H9 (cell line): ENCODE measurements at regions not wholly inside any gene's neighbourhood (a gene's known extent, or its start where the extent isn't known, plus 50 kb on each side); places are given as distances from the start of the nearest gene placed in this dataset.

Experiments
- DNase-seq: peaks from one replicate; pipeline ENCODE4 v3.0.0-alpha.2; 2017
- H2AFZ ChIP-seq: one replicate; pipeline ENCODE4 v1.6.1; 2013; ENCODE audit warnings: mild to moderate bottlenecking, low read length, control low read depth, moderate library complexity
- H2AK5ac ChIP-seq: 2 replicates; pipeline ENCODE4 v1.6.1; 2013; ENCODE audit warnings: low read length, control low read depth, mixed read lengths; ENCODE audit not compliant: insufficient read length
- H2BK120ac ChIP-seq: one replicate; pipeline ENCODE4 v1.6.1; 2013; ENCODE audit warnings: low read depth, mild to moderate bottlenecking, low read length, control low read depth, inconsistent platforms; ENCODE audit not compliant: poor library complexity, severe bottlenecking
- H2BK12ac ChIP-seq: 2 replicates; pipeline ENCODE4 v1.6.1; 2013; ENCODE audit warnings: low read length, control low read depth, mixed read lengths, low read depth; ENCODE audit not compliant: insufficient read length
- H2BK15ac ChIP-seq: 2 replicates; pipeline ENCODE4 v1.6.1; 2013; ENCODE audit warnings: low read depth, low read length, control low read depth
- H2BK20ac ChIP-seq: one replicate; pipeline ENCODE4 v1.6.1; 2013; ENCODE audit warnings: low read depth, mild to moderate bottlenecking, low read length, control low read depth, inconsistent platforms; ENCODE audit not compliant: poor library complexity, severe bottlenecking
- H2BK5ac ChIP-seq: 2 replicates; pipeline ENCODE4 v1.6.1; 2013; ENCODE audit warnings: low read length, control low read depth, mixed read lengths; ENCODE audit not compliant: insufficient read length
- H3K14ac ChIP-seq: 2 replicates; pipeline ENCODE4 v1.6.1; 2013; ENCODE audit warnings: low read length, control low read depth; ENCODE audit not compliant: insufficient read depth
- H3K18ac ChIP-seq: 2 replicates; pipeline ENCODE4 v1.6.1; 2013; ENCODE audit warnings: low read depth, mild to moderate bottlenecking, mixed read lengths, low read length, control low read depth; ENCODE audit not compliant: insufficient read length
- H3K23ac ChIP-seq: 2 replicates; pipeline ENCODE4 v1.6.1; 2013; ENCODE audit warnings: low read length, control low read depth, mixed read lengths, low read depth; ENCODE audit not compliant: insufficient read length
- H3K23me2 ChIP-seq: 2 replicates; pipeline ENCODE4 v1.6.1; 2013; ENCODE audit warnings: low read depth, mild to moderate bottlenecking, mixed read lengths, low read length, control low read depth; ENCODE audit not compliant: insufficient read length, poor library complexity, severe bottlenecking
- H3K27ac ChIP-seq: 2 replicates; pipeline ENCODE4 v1.5.1; 2013; ENCODE audit warnings: low read length, control low read depth, mixed read lengths, low read depth; ENCODE audit not compliant: insufficient read length
- H3K27me3 ChIP-seq: 2 replicates; pipeline ENCODE4 v1.6.1; 2013; ENCODE audit warnings: low read length, control low read depth, inconsistent platforms; ENCODE audit not compliant: insufficient read depth
- H3K4ac ChIP-seq: 2 replicates; pipeline ENCODE4 v1.6.1; 2013; ENCODE audit warnings: low read depth, mild to moderate bottlenecking, control low read depth, inconsistent platforms, low read length, moderate library complexity
- H3K4me1 ChIP-seq: 2 replicates; pipeline ENCODE4 v1.6.1; 2013; ENCODE audit warnings: low read length, control low read depth, inconsistent platforms; ENCODE audit not compliant: insufficient read depth
- H3K4me2 ChIP-seq: 2 replicates; pipeline ENCODE4 v1.6.1; 2013; ENCODE audit warnings: low read length, control low read depth, mixed read lengths; ENCODE audit not compliant: insufficient read length, insufficient read depth
- H3K56ac ChIP-seq: 2 replicates; pipeline ENCODE4 v1.6.1; 2013; ENCODE audit warnings: low read depth, mild to moderate bottlenecking, mixed read lengths, low read length, control low read depth; ENCODE audit not compliant: insufficient read length
- H3K79me1 ChIP-seq: 2 replicates; pipeline ENCODE4 v1.6.1; 2013; ENCODE audit warnings: low read depth, mild to moderate bottlenecking, moderate library complexity, low read length, control low read depth, inconsistent platforms; ENCODE audit not compliant: insufficient read depth, poor library complexity, severe bottlenecking
- H3K79me2 ChIP-seq: 2 replicates; pipeline ENCODE4 v1.6.1; 2013; ENCODE audit warnings: low read length, control low read depth, inconsistent platforms; ENCODE audit not compliant: insufficient read depth
- H3K9ac ChIP-seq: 2 replicates; pipeline ENCODE4 v1.6.1; 2013; ENCODE audit warnings: low read length, control low read depth, mixed read lengths; ENCODE audit not compliant: insufficient read length; ENCODE audit errors: extremely low read depth
- H3K9me3 ChIP-seq: one replicate; pipeline ENCODE4 v1.6.1; 2013; ENCODE audit warnings: low read depth, low read length, inconsistent platforms; ENCODE audit not compliant: control insufficient read depth
- H3T11ph ChIP-seq: one replicate; pipeline ENCODE4 v1.6.1; 2013; ENCODE audit warnings: mild to moderate bottlenecking, low read length, control low read depth, inconsistent platforms
- H4K20me1 ChIP-seq: one replicate; pipeline ENCODE4 v1.6.1; 2013; ENCODE audit not compliant: control insufficient read depth, insufficient read length, insufficient read depth
- H4K5ac ChIP-seq: 2 replicates; pipeline ENCODE4 v1.6.1; 2013; ENCODE audit warnings: low read depth, mild to moderate bottlenecking, mixed read lengths, low read length, control low read depth; ENCODE audit not compliant: insufficient read length
- H4K8ac ChIP-seq: replicated peaks from 2 replicates; pipeline ENCODE4 v1.6.1; 2013; ENCODE audit warnings: low read length, control low read depth, mixed read lengths, low read depth; ENCODE audit not compliant: insufficient read length
- H4K91ac ChIP-seq: 2 replicates; pipeline ENCODE4 v1.6.1; 2013; ENCODE audit warnings: low read depth, mild to moderate bottlenecking, moderate library complexity, mixed read lengths, low read length, control low read depth; ENCODE audit not compliant: insufficient read length
- H3K27ac Mint-ChIP-seq, 3 experiments: 2 replicates in 2 of 3; 3 replicates in 1 of 3; pipeline ENCODE4 v1.8.0; 2020 to 2021; ENCODE audit warnings: mixed read lengths in 3 of 3, mild to moderate bottlenecking in 1 of 3, moderate library complexity in 1 of 3
- H3K27me3 Mint-ChIP-seq: 2 replicates; pipeline ENCODE4 v1.8.0; 2021; ENCODE audit warnings: low read depth, mild to moderate bottlenecking, moderate library complexity, mixed read lengths
- H3K36me3 Mint-ChIP-seq, 3 experiments: 2 replicates in 2 of 3; 3 replicates in 1 of 3; pipeline ENCODE4 v1.8.0; 2020 to 2021; ENCODE audit warnings: low read depth in 3 of 3, mixed read lengths in 3 of 3; ENCODE audit not compliant: insufficient read depth in 1 of 3
- H3K4me1 Mint-ChIP-seq, 2 experiments: 2 replicates each; pipeline ENCODE4 v1.8.0; 2020; ENCODE audit warnings: mixed read lengths in 2 of 2
- H3K4me3 Mint-ChIP-seq, 2 experiments: 2 replicates in 1 of 2; 3 replicates in 1 of 2; pipeline ENCODE4 v1.8.0; 2020 to 2021; ENCODE audit warnings: mild to moderate bottlenecking in 2 of 2, mixed read lengths in 2 of 2, moderate library complexity in 1 of 2
- H3K9me3 Mint-ChIP-seq, 2 experiments: 2 replicates in 1 of 2; 3 replicates in 1 of 2; pipeline ENCODE4 v1.8.0; 2020; ENCODE audit warnings: mild to moderate bottlenecking in 2 of 2, mixed read lengths in 2 of 2, moderate library complexity in 1 of 2
- TF ChIP-seq, protein P1 (sequence below): fragments of 200-600 bp; sonication (generic); conservative IDR thresholded peaks from 3 replicates; pipeline ENCODE4 v1.8.0; 2021; ENCODE audit warnings: antibody characterized with exemption, mild to moderate bottlenecking

DNA sequence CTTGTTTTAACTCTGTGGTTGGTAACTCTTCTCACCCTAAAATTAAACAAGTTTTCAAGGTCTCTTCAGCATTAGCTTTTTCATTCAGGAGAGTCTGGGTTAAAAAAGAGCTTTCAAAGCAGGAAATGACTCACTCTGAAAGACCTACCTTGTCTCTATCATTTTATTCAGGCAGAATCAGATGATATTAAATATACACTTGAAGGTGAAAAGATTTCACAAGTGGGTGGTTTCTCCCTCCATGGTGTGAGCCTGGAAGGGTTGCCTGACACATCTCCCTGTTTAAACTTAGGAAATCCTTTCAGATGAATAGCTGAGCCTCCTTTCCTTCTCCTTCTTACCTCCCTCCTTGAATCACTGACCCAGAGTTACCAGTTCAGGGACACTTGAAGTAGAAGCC lies 1402.0 kb upstream of the PIK3C3 start:
- Histone ChIP-seq H4K8ac (no peak overlapping the region), H3K14ac (no peak overlapping the region), H3K9ac (no peak overlapping the region), H2BK20ac (no peak overlapping the region), H2BK15ac (no peak overlapping the region), H3K27me3 (no peaks in the 10 kb centered on the region), H3K23ac (no peak overlapping the region), H3K56ac (no peak overlapping the region), H2BK12ac (no peak overlapping the region), H3T11ph (no peak overlapping the region), H3K23me2 (no peaks in the 10 kb centered on the region), H3K4ac (no peak overlapping the region), H3K9me3 (no peaks in the 10 kb centered on the region), H4K91ac (no peak overlapping the region), H4K20me1 (no peaks in the 10 kb centered on the region), H4K5ac (no peak overlapping the region), H2BK5ac (no peak overlapping the region), H3K4me2 (no peak overlapping the region), H3K18ac (no peak overlapping the region), H3K79me1 (no peaks in the 10 kb centered on the region), H2BK120ac (no peak overlapping the region), H3K27ac (no peak overlapping the region), H2AFZ (no peak overlapping the region), H3K79me2 (no peaks in the 10 kb centered on the region), H3K4me1 (no peaks in the 10 kb centered on the region), H2AK5ac (no peak overlapping the region)
- TF ChIP-seq, protein P1, sequence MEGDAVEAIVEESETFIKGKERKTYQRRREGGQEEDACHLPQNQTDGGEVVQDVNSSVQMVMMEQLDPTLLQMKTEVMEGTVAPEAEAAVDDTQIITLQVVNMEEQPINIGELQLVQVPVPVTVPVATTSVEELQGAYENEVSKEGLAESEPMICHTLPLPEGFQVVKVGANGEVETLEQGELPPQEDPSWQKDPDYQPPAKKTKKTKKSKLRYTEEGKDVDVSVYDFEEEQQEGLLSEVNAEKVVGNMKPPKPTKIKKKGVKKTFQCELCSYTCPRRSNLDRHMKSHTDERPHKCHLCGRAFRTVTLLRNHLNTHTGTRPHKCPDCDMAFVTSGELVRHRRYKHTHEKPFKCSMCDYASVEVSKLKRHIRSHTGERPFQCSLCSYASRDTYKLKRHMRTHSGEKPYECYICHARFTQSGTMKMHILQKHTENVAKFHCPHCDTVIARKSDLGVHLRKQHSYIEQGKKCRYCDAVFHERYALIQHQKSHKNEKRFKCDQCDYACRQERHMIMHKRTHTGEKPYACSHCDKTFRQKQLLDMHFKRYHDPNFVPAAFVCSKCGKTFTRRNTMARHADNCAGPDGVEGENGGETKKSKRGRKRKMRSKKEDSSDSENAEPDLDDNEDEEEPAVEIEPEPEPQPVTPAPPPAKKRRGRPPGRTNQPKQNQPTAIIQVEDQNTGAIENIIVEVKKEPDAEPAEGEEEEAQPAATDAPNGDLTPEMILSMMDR: no peak
- Mint-ChIP-seq H3K27me3 (no peaks in the 10 kb centered on the region), H3K36me3 (no peaks in the 10 kb centered on the region), H3K4me1 (peaks cover 9 to 11% of the 10 kb centered on the region in 2 experiments), H3K4me3 (no peak overlapping the region), H3K9me3 (no peaks in the 10 kb centered on the region), H3K27ac (no peak overlapping the region)
- DNase-seq: no peak
